SK-N-SH (cell line): ENCODE measurements at regions not wholly inside any gene's neighbourhood (a gene's known extent, or its start where the extent isn't known, plus 50 kb on each side); places are given as distances from the start of the nearest gene placed in this dataset.

Experiments
- CTCF ChIA-PET: fragments of 300-600, 350-600 bp; formaldehyde crosslinking; extraction: SDS; loops from one replicate; lab custom pipeline; 2021; lab: Yijun Ruan, JAX
- POLR2A ChIA-PET: fragments of 350-600 bp; sonication (Branson Sonifier 250); formaldehyde crosslinking; extraction: SDS; loops from one replicate; lab custom pipeline; 2020; ENCODE audit warnings: antibody characterized with exemption, inconsistent platforms; lab: Yijun Ruan, JAX
- DNase-seq: peaks from one replicate; pipeline ENCODE4 v3.0.0; 2012
- H2AFZ ChIP-seq: fragments of 200-600 bp; sonication (generic); 2 replicates; pipeline ENCODE4 v1.8.1; 2016; ENCODE audit warnings: antibody characterized with exemption, mild to moderate bottlenecking, low read depth
- H3F3A ChIP-seq: fragments of 200-600 bp; sonication (generic); replicated peaks from 2 replicates; pipeline ENCODE3; 2016; ENCODE audit warnings: antibody characterized with exemption, mild to moderate bottlenecking; ENCODE audit not compliant: insufficient read depth
- H3K27ac ChIP-seq, 2 experiments: fragments of 200-500 bp in 1 of 2; fragments of 200-600 bp in 1 of 2; sonication (Bioruptor generic) in 1 of 2; sonication (generic), shearing (Covaris generic) in 1 of 2; 2 replicates each; pipeline versions ENCODE4 v1.5.1 to v1.6.1; 2014 to 2016; ENCODE audit warnings: low read depth in 2 of 2, inconsistent platforms in 1 of 2, low read length in 1 of 2, mild to moderate bottlenecking in 1 of 2, mixed read lengths in 1 of 2
- H3K27me3 ChIP-seq: fragments of 200-600 bp; sonication (generic), shearing (Covaris generic); 2 replicates; pipeline ENCODE4 v1.6.1; 2016; ENCODE audit warnings: mixed run types; ENCODE audit not compliant: insufficient read depth
- H3K36me3 ChIP-seq, 2 experiments: fragments of 200-500 bp in 1 of 2; fragments of 200-600 bp in 1 of 2; sonication (Bioruptor generic) in 1 of 2; sonication (generic) in 1 of 2; replicated peaks in 1 of 2; 2 replicates each; pipeline versions ENCODE3 to v1.5.1; 2014 to 2016; ENCODE audit warnings: low read length in 1 of 2, mild to moderate bottlenecking in 1 of 2; ENCODE audit not compliant: insufficient read depth in 2 of 2, control insufficient read depth in 1 of 2
- H3K4me1 ChIP-seq, 2 experiments: fragments of 200-500 bp in 1 of 2; fragments of 200-600 bp in 1 of 2; sonication (Bioruptor generic) in 1 of 2; sonication (generic), shearing (Covaris generic) in 1 of 2; 2 replicates each; pipeline versions ENCODE4 v1.5.1 to v1.6.1; 2014 to 2016; ENCODE audit warnings: low read depth in 1 of 2, low read length in 1 of 2, mixed run types in 1 of 2; ENCODE audit not compliant: insufficient read depth in 2 of 2, control insufficient read depth in 1 of 2
- H3K4me2 ChIP-seq: fragments of 200-600 bp; sonication (generic), shearing (Covaris generic); 2 replicates; pipeline ENCODE4 v1.6.1; 2017; ENCODE audit warnings: mixed run types
- H3K4me3 ChIP-seq, 2 experiments: fragments of 200-500 bp in 1 of 2; fragments of 200-600 bp in 1 of 2; sonication (Bioruptor generic) in 1 of 2; sonication (generic), shearing (Covaris generic) in 1 of 2; 2 replicates each; pipeline versions ENCODE4 v1.5.1 to v1.8.1; 2014 to 2016; ENCODE audit warnings: low read depth in 2 of 2, inconsistent platforms in 1 of 2, low read length in 1 of 2, mild to moderate bottlenecking in 1 of 2, mixed read lengths in 1 of 2, moderate library complexity in 1 of 2
- H3K79me2 ChIP-seq: fragments of 200-600 bp; sonication (generic); 2 replicates; pipeline ENCODE4 v1.8.1; 2017; ENCODE audit warnings: mild to moderate bottlenecking; ENCODE audit not compliant: insufficient read depth
- H3K9ac ChIP-seq: fragments of 200-600 bp; sonication (generic); 2 replicates; pipeline ENCODE4 v1.6.1; 2017; ENCODE audit warnings: mixed run types
- H3K9me2 ChIP-seq: fragments of 200-600 bp; sonication (generic); 2 replicates; pipeline ENCODE4 v1.6.1; 2017; ENCODE audit warnings: mixed run types
- H3K9me3 ChIP-seq: fragments of 200-600 bp; sonication (generic); 2 replicates; pipeline ENCODE4 v1.6.1; 2017; ENCODE audit warnings: mixed run types, mild to moderate bottlenecking, moderate library complexity
- H4K20me1 ChIP-seq: fragments of 200-600 bp; sonication (generic); 2 replicates; pipeline ENCODE4 v1.6.1; 2017; ENCODE audit warnings: mild to moderate bottlenecking, mixed run types; ENCODE audit not compliant: insufficient read depth
- EZH2phosphoT487 ChIP-seq: fragments of 200-600 bp; sonication (generic); IDR thresholded peaks from 2 replicates; pipeline ENCODE4 v1.6.1; 2017; ENCODE audit warnings: low read depth, mixed run types, mild to moderate bottlenecking, antibody characterized with exemption, moderate library complexity, borderline replicate concordance
- FOXM1 ChIP-seq: IDR thresholded peaks from 2 replicates; pipeline ENCODE4 v1.4.0; 2012; ENCODE audit warnings: low read depth, mild to moderate bottlenecking
- GABPA ChIP-seq: IDR thresholded peaks from 2 replicates; pipeline ENCODE4 v1.4.0; 2012; ENCODE audit warnings: low read depth, mild to moderate bottlenecking
- MAX ChIP-seq: IDR thresholded peaks from 2 replicates; pipeline ENCODE4 v1.4.0; 2012; ENCODE audit warnings: low read depth
- MXI1 ChIP-seq: IDR thresholded peaks from 2 replicates; pipeline ENCODE4 v1.6.1; 2012; ENCODE audit warnings: mild to moderate bottlenecking, low read depth, low read length, improper control_type of control experiment
- NFIC ChIP-seq: IDR thresholded peaks from 2 replicates; pipeline ENCODE4 v1.4.0; 2012; ENCODE audit warnings: borderline replicate concordance
- PBX3 ChIP-seq: IDR thresholded peaks from 2 replicates; pipeline ENCODE4; 2012
- POLR2AphosphoS5 ChIP-seq: IDR thresholded peaks from 2 replicates; pipeline ENCODE4 v1.6.1; 2012; ENCODE audit warnings: low read depth, low read length
- REST ChIP-seq: IDR thresholded peaks from 2 replicates; pipeline ENCODE4 v1.6.1; 2012; ENCODE audit warnings: mild to moderate bottlenecking, low read depth, low read length, moderate library complexity
- RXRA ChIP-seq: IDR thresholded peaks from 2 replicates; pipeline ENCODE4 v1.4.0; 2012; ENCODE audit warnings: low read depth, mild to moderate bottlenecking, borderline replicate concordance
- SIN3A ChIP-seq: IDR thresholded peaks from 2 replicates; pipeline ENCODE4 v1.6.1; 2012; ENCODE audit warnings: low read depth, mild to moderate bottlenecking, low read length, moderate library complexity, borderline replicate concordance
- TAF1 ChIP-seq: IDR thresholded peaks from 2 replicates; pipeline ENCODE4 v1.6.1; 2012; ENCODE audit warnings: low read depth, mild to moderate bottlenecking, low read length, moderate library complexity, borderline replicate concordance
- TCF12 ChIP-seq: IDR thresholded peaks from 2 replicates; pipeline ENCODE4 v1.4.0; 2012
- USF1 ChIP-seq: IDR thresholded peaks from 2 replicates; pipeline ENCODE4 v1.4.0; 2012; ENCODE audit warnings: low read depth, borderline replicate concordance
- YY1 ChIP-seq: IDR thresholded peaks from 2 replicates; pipeline ENCODE4 v1.4.0; 2012; ENCODE audit warnings: low read depth, mild to moderate bottlenecking
- ZBTB33 ChIP-seq: IDR thresholded peaks from 2 replicates; pipeline ENCODE4 v1.4.0; 2012; ENCODE audit warnings: low read depth, borderline replicate concordance
- WGBS: methylation state at CpG from one replicate; pipeline ENCODE4 v1.1.6; 2017; ENCODE audit warnings: low lambda C conversion rate; 5-methylcytosine and 5-hydroxymethylcytosine counted together

GRCh38 chr5:174454464-174454863 lies 269.9 kb upstream of the MSX2 start:
- no peaks in the 10 kb centered on the region for H3K27me3 ChIP-seq
- H3K9me2 ChIP-seq, result no peaks in the 10 kb centered on the region
- POLR2A ChIA-PET, result no interaction called here
- DNase-seq, result no peak
- no peaks in the 10 kb centered on the region for H3F3A ChIP-seq
- TF ChIP-seq POLR2AphosphoS5 (no peak), TCF12 (no peak), RXRA (no peak), MXI1 (no peak), PBX3 (no peak), MAX (no peak)
- TF ChIP-seq, all 33 proteins: peak for 0
- H3K36me3 ChIP-seq, result no peaks in the 10 kb centered on the region
- no peaks in the 10 kb centered on the region for H4K20me1 ChIP-seq
- no peaks in the 10 kb centered on the region for H3K79me2 ChIP-seq
- no peak overlapping the region for H2AFZ ChIP-seq
- H3K4me2 ChIP-seq, result no peak overlapping the region
- CTCF ChIA-PET, result interaction anchor here (1.7 kb wide), 1 partner anchor 35 kb away, joined by 4 read pairs; no protein-coding TSS in a partner anchor
- no peak overlapping the region for H3K27ac ChIP-seq
- no peaks in the 10 kb centered on the region; a peak in 1 of 4 replicates for H3K4me1 ChIP-seq
- H3K9ac ChIP-seq, result no peak overlapping the region
- WGBS, result 49% methylated on average over 6 of the region's 6 CpGs
- no peaks in the 10 kb centered on the region for H3K9me3 ChIP-seq
- no peak overlapping the region for H3K4me3 ChIP-seq

GRCh38 chr5:174454890-174455289 lies 269.5 kb upstream of the MSX2 start:
- no peaks in the 10 kb centered on the region for H4K20me1 ChIP-seq
- no peak overlapping the region for H3K4me2 ChIP-seq
- H3F3A ChIP-seq, result no peaks in the 10 kb centered on the region
- POLR2A ChIA-PET, result no interaction called here
- no peak overlapping the region for H3K4me3 ChIP-seq
- TF ChIP-seq MXI1, result no peak
- TF ChIP-seq TAF1, result no peak
- no peak for TF ChIP-seq ZBTB33
- TF ChIP-seq SIN3A, result no peak
- TF ChIP-seq PBX3, result no peak
- TF ChIP-seq TCF12, result no peak
- TF ChIP-seq USF1, result no peak
- TF ChIP-seq YY1, result no peak
- TF ChIP-seq FOXM1, result no peak
- TF ChIP-seq REST, result no peak
- TF ChIP-seq EZH2phosphoT487, result no peak
- no peak for TF ChIP-seq GABPA
- no peak for TF ChIP-seq NFIC
- TF ChIP-seq, all 33 proteins: peak for 0
- Histone ChIP-seq H3K9ac (no peak overlapping the region), H3K36me3 (no peaks in the 10 kb centered on the region), H3K4me1 (no peaks in the 10 kb centered on the region; a peak in 1 of 4 replicates), H3K79me2 (no peaks in the 10 kb centered on the region), H3K27me3 (no peaks in the 10 kb centered on the region), H3K9me3 (no peaks in the 10 kb centered on the region), H3K27ac (no peak overlapping the region), H3K9me2 (no peaks in the 10 kb centered on the region), H2AFZ (no peak overlapping the region)
- CTCF ChIA-PET, result no interaction called here
- WGBS, result 16% methylated on average over 3 of the region's 3 CpGs
- no peak for DNase-seq
